Neutrophil (primary cell): ENCODE measurements at regions not wholly inside any gene's neighbourhood (a gene's known extent, or its start where the extent isn't known, plus 50 kb on each side); places are given as distances from the start of the nearest gene placed in this dataset.

Source experiments
- H3K27ac ChIP-seq: fragments of 200-600 bp; sonication (generic); 2 replicates; pipeline ENCODE4 v1.5.1; 2016; ENCODE audit warnings: mild to moderate bottlenecking, moderate library complexity
- H3K27me3 ChIP-seq: fragments of 200-600 bp; sonication (generic); 2 replicates; pipeline ENCODE4 v1.6.0; 2016; ENCODE audit warnings: mild to moderate bottlenecking
- H3K36me3 ChIP-seq: fragments of 200-600 bp; sonication (generic); 2 replicates; pipeline ENCODE4 v1.5.1; 2017
- H3K4me1 ChIP-seq, 2 experiments: fragments of 200-600 bp in 1 of 2; sonication (generic) in 1 of 2; 1 replicate in 1 of 2; 2 replicates in 1 of 2; pipeline versions ENCODE4 v1.5.1 to v1.6.1; 2013 to 2016; ENCODE audit warnings: low read depth in 1 of 2, low read length in 1 of 2, mild to moderate bottlenecking in 1 of 2, moderate library complexity in 1 of 2; ENCODE audit not compliant: control insufficient read depth in 1 of 2, insufficient read depth in 1 of 2
- H3K4me3 ChIP-seq, 2 experiments: fragments of 200-600 bp in 1 of 2; sonication (generic) in 1 of 2; 1 replicate in 1 of 2; 2 replicates in 1 of 2; pipeline ENCODE4 v1.5.1; 2013 to 2016; ENCODE audit warnings: low read depth in 1 of 2, low read length in 1 of 2, mild to moderate bottlenecking in 1 of 2, moderate library complexity in 1 of 2
- H3K9me3 ChIP-seq: fragments of 200-600 bp; sonication (generic); 2 replicates; pipeline ENCODE4 v1.5.1; 2016
- TF ChIP-seq, protein P1 (sequence below): fragments of 200-600 bp; sonication (generic); IDR thresholded peaks from 2 replicates; pipeline ENCODE4 v1.5.1; 2016; ENCODE audit warnings: antibody characterized with exemption

DNA sequence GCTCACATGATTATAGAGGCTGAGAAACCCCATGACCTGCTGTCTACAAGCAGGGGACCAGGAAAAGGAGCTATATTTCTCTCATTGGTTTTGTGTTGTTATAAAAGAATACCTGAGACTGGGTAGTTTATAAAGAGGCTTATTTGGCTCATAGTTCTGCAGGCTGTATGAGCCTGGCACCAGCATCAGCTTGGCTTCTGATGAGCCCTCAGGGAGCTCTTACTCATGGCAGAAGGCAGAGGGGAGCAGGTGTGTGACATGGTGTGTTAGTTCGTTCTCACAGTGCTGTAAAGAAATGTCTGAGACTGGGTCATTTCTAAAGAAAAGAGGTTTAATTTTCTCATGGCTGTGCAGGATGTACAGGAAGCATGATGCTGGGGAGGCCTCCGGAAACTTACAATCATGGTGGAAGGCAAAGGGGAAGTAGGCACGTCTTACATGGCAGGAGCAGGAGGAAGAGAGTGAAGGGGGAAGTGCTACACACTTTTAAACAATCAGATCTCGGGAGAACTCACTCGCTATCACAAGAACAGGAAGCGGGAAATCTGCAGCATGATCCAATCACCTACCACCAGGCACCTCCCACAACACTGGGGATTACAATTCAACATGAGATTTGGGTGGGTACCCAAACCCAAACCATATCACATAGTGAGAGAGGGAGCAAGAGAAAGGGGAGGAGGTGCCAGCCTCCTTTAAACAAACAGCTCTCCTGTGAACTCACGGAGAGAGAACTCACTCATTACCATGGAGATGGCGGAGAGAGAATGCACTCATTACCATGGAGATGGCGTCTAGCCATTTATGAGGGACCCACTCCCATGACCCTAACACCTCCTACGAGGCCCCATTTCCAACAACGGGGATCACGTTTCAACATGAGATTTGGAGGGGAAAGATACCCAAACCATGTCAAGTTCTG lies 133.4 kb downstream of the JCAD start:
- H3K4me1 ChIP-seq, result no peaks in the 10 kb centered on the region
- H3K4me3 ChIP-seq, result no peak overlapping the region
- peaks cover 12% of the 10 kb centered on the region for H3K9me3 ChIP-seq
- no peak overlapping the region for H3K27ac ChIP-seq
- no peaks in the 10 kb centered on the region for H3K36me3 ChIP-seq
- peaks cover under 1% of the 10 kb centered on the region for H3K27me3 ChIP-seq
- TF ChIP-seq, protein P1, sequence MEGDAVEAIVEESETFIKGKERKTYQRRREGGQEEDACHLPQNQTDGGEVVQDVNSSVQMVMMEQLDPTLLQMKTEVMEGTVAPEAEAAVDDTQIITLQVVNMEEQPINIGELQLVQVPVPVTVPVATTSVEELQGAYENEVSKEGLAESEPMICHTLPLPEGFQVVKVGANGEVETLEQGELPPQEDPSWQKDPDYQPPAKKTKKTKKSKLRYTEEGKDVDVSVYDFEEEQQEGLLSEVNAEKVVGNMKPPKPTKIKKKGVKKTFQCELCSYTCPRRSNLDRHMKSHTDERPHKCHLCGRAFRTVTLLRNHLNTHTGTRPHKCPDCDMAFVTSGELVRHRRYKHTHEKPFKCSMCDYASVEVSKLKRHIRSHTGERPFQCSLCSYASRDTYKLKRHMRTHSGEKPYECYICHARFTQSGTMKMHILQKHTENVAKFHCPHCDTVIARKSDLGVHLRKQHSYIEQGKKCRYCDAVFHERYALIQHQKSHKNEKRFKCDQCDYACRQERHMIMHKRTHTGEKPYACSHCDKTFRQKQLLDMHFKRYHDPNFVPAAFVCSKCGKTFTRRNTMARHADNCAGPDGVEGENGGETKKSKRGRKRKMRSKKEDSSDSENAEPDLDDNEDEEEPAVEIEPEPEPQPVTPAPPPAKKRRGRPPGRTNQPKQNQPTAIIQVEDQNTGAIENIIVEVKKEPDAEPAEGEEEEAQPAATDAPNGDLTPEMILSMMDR, result no peak

DNA sequence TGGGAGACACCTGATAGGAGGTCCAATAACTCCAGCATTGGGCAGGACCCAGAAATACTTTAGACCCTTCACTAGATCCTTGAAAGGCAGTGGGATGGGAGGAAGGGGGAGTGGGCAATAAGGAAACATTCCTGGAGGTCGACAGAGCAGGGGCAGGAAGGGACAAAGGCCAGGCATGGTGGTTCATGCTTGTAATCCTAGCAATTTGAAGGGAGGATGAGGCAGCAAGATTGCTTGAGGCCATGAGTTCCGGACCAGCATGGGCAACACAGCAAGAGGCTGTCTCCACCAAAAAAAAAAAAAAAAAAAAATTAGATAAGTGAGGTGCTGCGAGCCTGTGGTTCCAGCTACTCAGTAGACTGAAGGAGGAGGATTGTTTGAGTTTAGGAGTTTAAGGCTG lies 134.9 kb downstream of the JCAD start:
- H3K9me3 ChIP-seq, result peaks cover 12% of the 10 kb centered on the region
- TF ChIP-seq, protein P1, result no peak
- peaks cover 5% of the 10 kb centered on the region for H3K27me3 ChIP-seq
- no peaks in the 10 kb centered on the region for H3K36me3 ChIP-seq
- H3K4me3 ChIP-seq, result no peak overlapping the region
- H3K4me1 ChIP-seq, result no peaks in the 10 kb centered on the region
- H3K27ac ChIP-seq, result no peak overlapping the region

DNA sequence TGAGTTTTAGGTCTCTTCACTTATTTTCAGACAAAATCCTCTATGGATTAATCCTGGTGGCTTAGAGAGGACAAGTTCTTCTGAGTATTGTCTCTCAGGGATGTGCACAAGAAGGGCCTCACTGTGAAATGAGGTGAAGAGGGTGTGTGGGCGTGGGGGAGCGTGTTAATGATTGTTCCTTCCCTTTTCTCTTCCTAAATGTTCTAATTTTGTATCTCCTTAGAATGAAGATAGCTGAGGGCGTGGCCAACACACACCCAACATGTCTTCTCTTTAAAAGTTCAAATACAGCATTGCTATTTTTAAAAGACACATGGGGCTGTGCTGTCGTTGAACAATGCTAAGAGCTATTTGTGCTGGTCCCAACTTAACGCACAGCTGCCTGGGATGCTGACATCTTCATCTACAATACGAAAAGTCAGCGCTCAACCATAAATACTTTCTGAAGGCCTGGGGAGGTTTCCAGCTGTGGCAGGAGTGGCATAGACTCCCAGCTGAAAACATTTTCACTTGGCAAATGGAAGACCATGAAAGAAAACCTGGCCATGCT lies 135.9 kb downstream of the JCAD start:
- H3K9me3 ChIP-seq, result peaks cover 12% of the 10 kb centered on the region
- H3K36me3 ChIP-seq, result no peaks in the 10 kb centered on the region
- H3K4me3 ChIP-seq, result no peak overlapping the region
- no peak overlapping the region for H3K27ac ChIP-seq
- TF ChIP-seq, protein P1, result no peak
- peaks cover 5% of the 10 kb centered on the region for H3K27me3 ChIP-seq
- no peaks in the 10 kb centered on the region for H3K4me1 ChIP-seq

GRCh38 chr10:29922892-29923291 lies 136.5 kb downstream of the JCAD start:
- Histone ChIP-seq H3K4me3 (no peak overlapping the region), H3K27ac (no peak overlapping the region), H3K36me3 (no peaks in the 10 kb centered on the region), H3K9me3 (peaks cover 12% of the 10 kb centered on the region), H3K27me3 (peaks cover 5% of the 10 kb centered on the region), H3K4me1 (no peaks in the 10 kb centered on the region)
- TF ChIP-seq, protein P1, result no peak

DNA sequence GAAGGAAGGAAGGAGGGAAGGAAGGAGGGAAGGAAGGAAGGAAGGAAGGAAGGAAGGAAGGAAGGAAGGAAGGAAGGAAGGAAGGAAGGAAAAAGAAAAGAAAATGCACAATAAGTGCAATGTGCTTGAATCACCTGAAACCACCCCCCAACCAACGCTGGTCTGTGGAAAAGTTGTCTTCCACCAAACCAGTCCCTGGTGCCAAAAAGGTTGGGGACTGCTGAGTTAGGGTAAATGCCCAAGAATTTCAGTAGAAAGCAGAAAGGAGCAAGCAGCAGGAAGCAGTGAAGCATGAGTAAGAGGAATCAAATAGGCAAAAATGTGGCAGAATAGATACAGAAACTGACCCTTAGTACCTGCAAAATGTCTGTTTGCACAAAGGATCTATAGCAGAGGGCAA lies 137.2 kb downstream of the JCAD start:
- no peak overlapping the region for H3K27ac ChIP-seq
- H3K27me3 ChIP-seq, result peaks cover 5% of the 10 kb centered on the region
- H3K4me1 ChIP-seq, result no peaks in the 10 kb centered on the region
- no peak overlapping the region for H3K4me3 ChIP-seq
- TF ChIP-seq, protein P1, result no peak
- H3K9me3 ChIP-seq, result peaks cover 9% of the 10 kb centered on the region
- H3K36me3 ChIP-seq, result no peaks in the 10 kb centered on the region
